Activated T-cell treated with anti-CD3 and anti-CD28 coated beads, Interleukin-2, amount 50 U/mL, for 48 hours (primary cell): ENCODE measurements at regions not wholly inside any gene's neighbourhood (a gene's known extent, or its start where the extent isn't known, plus 50 kb on each side); places are given as distances from the start of the nearest gene placed in this dataset.
A peak's percentile ranks its signal among the peaks of the same experiment; 100 is the strongest.
"Not testable (repeated sequence)": the region's sequence is repeated elsewhere in the genome, so short reads cannot be mapped to it uniquely, and the experiment has no call there.

ENCODE experiments used
- DNase-seq, 2 experiments: peaks; one replicate each; pipeline ENCODE4 v3.0.0-alpha.2; 2020

GRCh38 chr12:127130506-127131124 is 1136.4 kb upstream of the TMEM132C start:
- DNase-seq = no peak

GRCh38 chr12:127133675-127134335 is 1133.2 kb upstream of the TMEM132C start:
- DNase-seq = no peak

- not testable (repeated sequence) for DNase-seq
Observed at GRCh38 chr12:127140864-127141484, 1126.0 kb upstream of the TMEM132C start.

GRCh38 chr12:127143020-127143419 is 1124.0 kb upstream of the TMEM132C start:
- no peak for DNase-seq

GRCh38 chr12:127144770-127145169 is 1122.2 kb upstream of the TMEM132C start:
- DNase-seq = no peak

- no peak for DNase-seq
Observed at GRCh38 chr12:127145241-127145928, 1121.6 kb upstream of the TMEM132C start.

- DNase-seq = peak; percentile 80 to 86
Observed at GRCh38 chr12:127145929-127146789, 1120.8 kb upstream of the TMEM132C start.

GRCh38 chr12:127146991-127147718 is 1119.8 kb upstream of the TMEM132C start:
- DNase-seq = no peak

- DNase-seq = no peak
Observed at GRCh38 chr12:127147724-127148123, 1119.2 kb upstream of the TMEM132C start.

- no peak for DNase-seq
Observed at GRCh38 chr12:127148318-127148717, 1118.7 kb upstream of the TMEM132C start.

- no peak for DNase-seq
Observed at GRCh38 chr12:127149226-127149964, 1117.6 kb upstream of the TMEM132C start.

GRCh38 chr12:127150028-127150427 is 1116.9 kb upstream of the TMEM132C start:
- no peak for DNase-seq

GRCh38 chr12:127150479-127150878 is 1116.5 kb upstream of the TMEM132C start:
- no peak for DNase-seq

- no peak for DNase-seq
Observed at GRCh38 chr12:127150956-127151355, 1116.0 kb upstream of the TMEM132C start.

GRCh38 chr12:127153996-127154395 is 1113.0 kb upstream of the TMEM132C start:
- DNase-seq = no peak

- DNase-seq = not testable (repeated sequence)
Observed at GRCh38 chr12:127154830-127155229, 1112.1 kb upstream of the TMEM132C start.

GRCh38 chr12:127155935-127156619 is 1110.9 kb upstream of the TMEM132C start:
- DNase-seq = not testable (repeated sequence)

- not testable (repeated sequence) for DNase-seq
Observed at GRCh38 chr12:127157501-127158366, 1109.2 kb upstream of the TMEM132C start.

GRCh38 chr12:127158385-127159061 is 1108.4 kb upstream of the TMEM132C start:
- DNase-seq = no peak
